NCI-H2081 treated with DMSO at 0.1 percent for 48 hours (cell line): ENCODE measurements at regions not wholly inside any gene's neighbourhood (a gene's known extent, or its start where the extent isn't known, plus 50 kb on each side); places are given as distances from the start of the nearest gene placed in this dataset.
"Not testable (repeated sequence)": the region's sequence is repeated elsewhere in the genome, so short reads cannot be mapped to it uniquely, and the experiment has no call there.

Experiments used
- DNase-seq: peaks from one replicate; lab custom pipeline; 2025; lab: John Stamatoyannopoulos, UW

GRCh38 chr2:147288131-147288530, 556.7 kb upstream of the ACVR2A start:
- DNase-seq: no peak

DNA sequence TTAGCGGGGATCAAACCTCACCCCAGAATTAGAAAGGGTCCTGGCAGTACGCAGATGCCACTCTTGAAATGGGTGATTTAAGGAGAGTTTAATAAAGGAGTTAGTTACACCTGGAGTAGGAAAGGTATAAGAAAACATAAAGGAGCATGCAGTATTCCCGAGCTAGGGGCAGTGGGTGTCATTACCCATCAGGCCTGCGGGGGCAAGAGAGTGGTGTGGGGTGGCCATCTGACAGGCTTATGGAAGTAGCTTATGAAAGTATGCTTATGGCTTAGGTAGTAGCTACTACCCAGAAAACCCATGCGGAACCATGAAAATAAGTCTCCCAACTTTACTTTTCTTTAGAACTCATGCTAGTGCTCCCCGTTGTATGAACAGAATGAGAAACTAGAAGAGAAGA, 568.9 kb upstream of the ACVR2A start:
- no peak for DNase-seq

GRCh38 chr2:147273628-147274027, 571.2 kb upstream of the ACVR2A start:
- no peak for DNase-seq

- no peak for DNase-seq
Measured at GRCh38 chr2:147273106-147273505, 571.7 kb upstream of the ACVR2A start.

DNA sequence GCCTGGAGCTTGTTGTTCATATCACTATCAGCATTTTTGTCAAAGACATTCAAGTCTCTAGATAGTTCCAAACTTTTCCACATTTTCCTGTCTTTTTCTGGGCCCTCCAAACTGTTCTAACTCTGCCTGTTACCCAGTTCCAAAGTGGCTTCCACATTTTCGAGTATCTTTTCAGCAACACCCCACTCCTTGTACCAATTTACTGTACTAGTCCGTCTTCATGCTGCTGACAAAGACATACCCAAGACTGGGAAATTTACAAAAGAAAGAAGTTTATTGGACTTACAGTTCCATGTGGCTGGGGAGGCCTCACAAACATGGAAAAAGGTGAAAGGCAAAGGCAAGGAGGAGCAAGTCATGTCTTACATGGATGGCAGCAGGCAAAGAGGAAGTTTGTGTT, 575.2 kb upstream of the ACVR2A start:
- not testable (repeated sequence) for DNase-seq

DNA sequence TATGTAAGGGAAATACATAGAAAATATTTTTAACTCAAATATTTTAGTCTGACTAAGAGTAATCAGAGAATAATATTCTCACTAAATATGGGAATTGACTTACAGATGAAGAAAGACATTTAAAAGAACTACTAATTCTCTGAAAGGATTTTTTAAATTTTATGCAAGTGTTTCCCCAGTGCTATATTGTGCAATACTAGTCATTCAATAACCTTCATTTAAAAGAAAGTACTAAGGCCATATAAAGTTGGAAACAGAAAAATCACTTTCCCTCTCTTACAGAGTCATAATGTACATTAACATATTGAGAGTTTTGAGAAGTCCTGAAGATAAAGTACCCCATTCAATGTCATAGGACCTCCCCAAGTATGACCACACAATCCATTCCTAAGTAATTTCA, 584.6 kb upstream of the ACVR2A start:
- DNase-seq: no peak

- no peak for DNase-seq
Measured at GRCh38 chr2:147255812-147256211, 589.0 kb upstream of the ACVR2A start.

DNA sequence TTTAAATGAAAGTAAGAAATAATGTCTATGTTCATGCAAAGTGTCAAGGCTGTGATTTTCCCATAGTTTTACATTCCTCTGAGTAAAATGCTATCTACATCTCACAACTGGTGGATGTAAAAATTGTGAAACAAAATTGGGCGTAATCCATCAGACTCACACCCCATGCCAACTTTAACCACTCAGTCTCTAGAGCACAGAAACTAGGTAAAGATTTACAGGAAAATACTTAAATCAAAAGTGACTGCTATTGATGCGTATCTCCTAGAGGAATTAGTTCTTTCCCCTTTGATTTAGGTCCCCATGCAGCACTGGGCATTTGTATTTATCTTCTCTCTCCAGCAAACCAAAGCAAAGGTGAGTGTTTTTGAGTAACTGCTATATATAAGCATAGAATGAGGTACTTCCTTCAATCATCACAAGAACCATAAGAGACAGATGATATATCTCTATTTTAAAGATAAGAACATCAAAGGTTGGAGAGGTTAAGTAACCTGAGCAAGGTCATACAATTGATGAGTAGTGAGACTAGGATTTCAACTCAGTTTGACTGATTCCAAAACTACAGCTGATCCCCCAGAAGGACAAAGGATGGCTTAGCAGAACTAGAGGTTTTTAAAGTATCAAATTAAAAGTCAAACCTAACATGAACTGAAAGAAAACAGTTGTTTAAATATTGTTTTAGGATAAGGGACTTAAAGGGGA, 594.0 kb upstream of the ACVR2A start:
- no peak for DNase-seq

DNA sequence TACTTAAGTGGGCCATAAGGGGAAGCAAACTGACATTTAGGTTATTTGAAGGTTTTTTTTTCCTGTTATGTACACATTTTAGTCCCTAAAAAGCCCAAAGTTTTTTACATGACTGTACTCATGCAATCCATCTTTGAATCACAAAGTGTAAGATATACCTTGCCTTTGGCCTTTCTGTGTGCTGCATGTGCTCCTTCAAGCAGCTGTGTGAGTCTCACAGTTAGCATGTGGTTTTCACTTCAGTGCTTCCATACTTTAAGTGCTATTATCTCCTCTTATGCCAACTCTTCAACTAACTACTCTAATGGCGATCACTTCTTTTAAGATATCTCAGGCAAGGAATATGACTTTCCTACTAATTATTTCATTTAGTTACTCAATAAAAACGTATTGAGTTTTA, 597.1 kb upstream of the ACVR2A start:
- no peak for DNase-seq

GRCh38 chr2:147242445-147242844, 602.4 kb upstream of the ACVR2A start:
- no peak for DNase-seq

DNA sequence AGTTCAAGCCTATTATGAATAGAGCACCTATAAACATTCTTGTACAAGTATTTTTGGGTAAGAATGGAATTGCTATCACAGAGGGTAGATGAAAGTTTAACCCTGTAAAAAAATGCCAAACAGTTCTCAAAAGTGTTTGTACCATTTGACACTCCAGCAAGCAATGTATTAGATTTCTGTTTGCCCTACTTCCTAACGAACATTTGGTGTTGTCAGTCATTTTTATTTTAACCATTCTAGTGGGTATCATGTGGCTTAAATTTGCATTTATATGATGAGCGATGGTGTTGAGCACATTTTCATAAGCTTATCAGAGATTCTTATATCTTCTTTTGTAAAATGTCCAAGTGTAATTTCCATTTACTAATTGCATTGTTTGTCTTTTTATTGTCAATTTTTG, 608.2 kb upstream of the ACVR2A start:
- DNase-seq: no peak

DNA sequence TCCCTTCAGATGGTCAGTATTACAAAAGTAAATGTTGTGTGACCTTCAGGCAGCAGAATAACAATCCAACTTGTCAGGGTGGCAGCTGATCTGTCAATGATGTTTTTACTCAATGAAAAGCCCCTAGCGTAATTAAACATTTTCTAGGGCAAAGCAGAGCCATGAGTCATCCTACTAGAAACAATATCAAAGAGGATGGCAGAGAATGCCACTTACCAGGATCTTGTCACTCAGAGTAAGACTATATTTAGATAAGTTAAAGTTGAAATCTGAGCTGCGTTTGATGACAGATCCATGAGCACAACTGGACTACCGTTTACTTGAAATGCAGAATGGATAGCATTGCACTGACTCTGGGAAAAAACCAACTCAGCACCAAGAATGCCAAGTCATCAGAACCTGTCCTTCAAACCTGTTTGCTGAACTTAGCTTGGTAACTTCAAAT, 612.6 kb upstream of the ACVR2A start:
- DNase-seq: no peak

- no peak for DNase-seq
Measured at GRCh38 chr2:147231607-147232006, 613.2 kb upstream of the ACVR2A start.

DNA sequence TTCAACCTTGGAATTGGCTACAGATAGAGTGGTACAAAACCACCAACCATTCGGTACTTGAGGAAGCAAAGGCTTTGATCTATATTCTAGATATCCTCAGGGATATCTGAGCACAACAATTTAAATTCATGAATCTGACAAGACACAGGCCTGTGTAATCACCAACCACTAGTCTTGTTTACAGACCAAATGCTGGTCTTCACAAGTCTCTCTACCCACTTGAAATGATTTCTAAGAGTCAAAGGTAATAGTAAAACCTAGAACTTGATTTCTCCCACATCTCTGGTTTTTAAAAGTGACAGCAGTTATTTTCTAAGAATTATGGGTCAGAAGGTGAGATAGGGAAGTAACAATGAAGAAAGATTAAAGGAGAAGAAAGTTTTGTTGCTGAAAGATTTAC, 613.7 kb upstream of the ACVR2A start:
- DNase-seq: no peak

GRCh38 chr2:147227313-147227712, 617.5 kb upstream of the ACVR2A start:
- no peak for DNase-seq

DNA sequence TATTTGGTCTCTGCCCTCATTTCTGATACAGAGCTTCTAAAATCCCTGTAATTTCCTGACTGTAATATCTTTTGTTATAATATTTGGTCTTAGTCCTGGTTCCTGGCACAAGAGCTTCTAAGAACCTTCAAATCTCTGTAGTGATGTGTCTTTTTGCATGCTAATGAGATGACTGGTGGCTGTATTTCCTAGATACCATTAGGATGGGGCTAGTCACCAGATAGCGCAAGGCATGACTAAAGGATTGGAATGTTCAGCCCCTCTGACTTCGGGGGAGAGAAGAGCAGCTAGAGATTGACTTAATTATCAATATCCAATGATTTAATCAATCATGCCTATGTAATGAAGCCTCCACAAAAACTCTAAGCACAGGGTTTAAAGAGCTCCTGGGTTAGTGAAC, 620.8 kb upstream of the ACVR2A start:
- peak; percentile 51 for DNase-seq

DNA sequence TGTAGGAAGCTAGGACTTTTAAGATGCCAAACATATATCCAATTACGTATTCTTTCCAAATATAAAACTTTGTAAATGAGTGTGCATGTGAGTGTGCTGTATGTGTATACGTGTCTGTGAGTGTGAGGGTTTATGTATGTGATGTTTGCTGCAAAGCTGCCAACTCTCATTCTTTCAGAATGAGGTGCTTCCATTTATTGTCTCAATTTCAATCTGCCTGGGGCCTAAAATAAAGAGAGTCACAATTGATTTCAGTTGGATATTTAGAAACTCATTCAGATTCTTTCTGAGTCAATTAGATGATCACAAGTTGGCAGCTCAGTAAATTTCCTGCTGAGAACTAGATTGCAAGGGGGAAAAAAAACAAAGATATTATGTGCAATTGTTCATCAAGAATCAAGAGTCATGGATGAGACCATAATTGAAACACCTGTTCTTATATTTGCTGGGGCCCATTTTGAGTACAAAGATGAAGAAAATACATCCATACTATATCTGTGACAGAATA, 621.2 kb upstream of the ACVR2A start:
- DNase-seq: peak; percentile 81

GRCh38 chr2:147223119-147223518, 621.7 kb upstream of the ACVR2A start:
- DNase-seq: no peak

GRCh38 chr2:147222506-147222905, 622.3 kb upstream of the ACVR2A start:
- no peak for DNase-seq

- no peak for DNase-seq
Measured at GRCh38 chr2:147214914-147215313, 629.9 kb upstream of the ACVR2A start.

DNA sequence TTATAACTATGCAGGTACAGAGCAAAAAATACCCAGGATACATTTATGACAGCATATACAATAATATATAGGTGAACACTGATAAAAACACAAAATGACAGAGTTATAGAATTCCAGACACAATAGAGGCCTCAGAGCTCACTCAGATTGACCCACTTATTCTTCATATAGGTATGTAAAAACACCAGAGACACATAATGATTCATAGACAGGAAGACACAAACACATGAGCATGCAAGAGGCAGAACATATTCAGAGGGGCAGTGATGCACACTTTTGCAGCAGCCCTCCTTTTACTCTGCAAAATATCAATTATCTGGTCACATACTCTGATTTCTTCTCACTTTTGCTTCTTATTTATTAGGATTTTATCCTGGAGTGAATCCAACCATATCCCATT, 633.3 kb upstream of the ACVR2A start:
- no peak for DNase-seq

DNA sequence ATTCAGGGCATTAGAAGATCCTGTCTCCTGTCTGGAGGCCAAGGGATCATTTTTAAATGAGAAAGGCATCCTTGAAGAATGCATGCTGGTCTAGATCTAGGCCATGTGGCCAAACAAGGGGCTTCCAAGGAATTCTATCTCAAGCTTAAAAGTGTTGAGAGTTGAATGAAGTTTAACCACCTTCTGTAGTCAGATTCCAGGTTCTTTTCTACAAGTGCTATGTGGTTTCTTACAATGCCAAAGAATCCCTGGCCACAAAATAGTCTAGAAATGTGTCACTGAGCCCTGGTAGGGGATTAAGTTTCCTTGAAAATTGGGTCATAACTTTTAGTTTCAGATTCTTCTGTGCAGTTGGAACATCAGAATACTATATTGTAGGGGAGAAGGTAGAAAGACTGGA, 640.7 kb upstream of the ACVR2A start:
- DNase-seq: no peak

GRCh38 chr2:147198651-147199171, 646.1 kb upstream of the ACVR2A start:
- DNase-seq: no peak
